ENCODE measurements at regions not wholly inside any gene's neighbourhood (a gene's known extent, or its start where the extent isn't known, plus 50 kb on each side); places are given as distances from the start of the nearest gene placed in this dataset.

GRCh38 chr1:54465351-54465811, 59.2 kb upstream of the SSBP3 start:
- Mint-ChIP-seq H3K4me1 (ENCODE audit: insufficient read depth, unreplicated experiment) (no peaks in the 10 kb centered on the region), H3K27me3 (ENCODE audit: insufficient read depth, unreplicated experiment) (no peaks in the 10 kb centered on the region), H3K27ac (ENCODE audit: low read depth, unreplicated experiment) (no peak overlapping the region), H3K4me3 (ENCODE audit: unreplicated experiment) (no peak overlapping the region), H3K9me3 (ENCODE audit: unreplicated experiment) (no peaks in the 10 kb centered on the region), H3K36me3 (ENCODE audit: insufficient read depth, unreplicated experiment) (peaks cover 5% of the 10 kb centered on the region)
- intact Hi-C loops (cut with micrococcal nuclease) = no loop called here
- BruUV-seq (replicated peaks) = no TSS peak
- ChIA-PET POLR2A (no interaction called here), CTCF (interaction anchor here (0.6 kb wide), 1 partner anchor 894 kb away, joined by 4 read pairs; no protein-coding TSS in a partner anchor)
- TF ChIP-seq, protein P1, sequence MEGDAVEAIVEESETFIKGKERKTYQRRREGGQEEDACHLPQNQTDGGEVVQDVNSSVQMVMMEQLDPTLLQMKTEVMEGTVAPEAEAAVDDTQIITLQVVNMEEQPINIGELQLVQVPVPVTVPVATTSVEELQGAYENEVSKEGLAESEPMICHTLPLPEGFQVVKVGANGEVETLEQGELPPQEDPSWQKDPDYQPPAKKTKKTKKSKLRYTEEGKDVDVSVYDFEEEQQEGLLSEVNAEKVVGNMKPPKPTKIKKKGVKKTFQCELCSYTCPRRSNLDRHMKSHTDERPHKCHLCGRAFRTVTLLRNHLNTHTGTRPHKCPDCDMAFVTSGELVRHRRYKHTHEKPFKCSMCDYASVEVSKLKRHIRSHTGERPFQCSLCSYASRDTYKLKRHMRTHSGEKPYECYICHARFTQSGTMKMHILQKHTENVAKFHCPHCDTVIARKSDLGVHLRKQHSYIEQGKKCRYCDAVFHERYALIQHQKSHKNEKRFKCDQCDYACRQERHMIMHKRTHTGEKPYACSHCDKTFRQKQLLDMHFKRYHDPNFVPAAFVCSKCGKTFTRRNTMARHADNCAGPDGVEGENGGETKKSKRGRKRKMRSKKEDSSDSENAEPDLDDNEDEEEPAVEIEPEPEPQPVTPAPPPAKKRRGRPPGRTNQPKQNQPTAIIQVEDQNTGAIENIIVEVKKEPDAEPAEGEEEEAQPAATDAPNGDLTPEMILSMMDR (IDR thresholded peaks at IDR 0.05; ENCODE audit: unreplicated experiment) = no peak
- DNase-seq (ENCODE audit: unreplicated experiment) = no peak

- CTCF ChIA-PET = no interaction called here
- Mint-ChIP-seq H3K36me3 (ENCODE audit: insufficient read depth, unreplicated experiment) (peaks cover 5% of the 10 kb centered on the region), H3K4me1 (ENCODE audit: insufficient read depth, unreplicated experiment) (no peaks in the 10 kb centered on the region)
Measured at GRCh38 chr1:54464477-54465146, 58.4 kb upstream of the SSBP3 start.

GRCh38 chr1:54464031-54464476, 57.9 kb upstream of the SSBP3 start:
- POLR2A ChIA-PET = no interaction called here
- peaks cover 5% of the 10 kb centered on the region for H3K36me3 Mint-ChIP-seq (ENCODE audit: insufficient read depth, unreplicated experiment)
- TF ChIP-seq, protein P1 (IDR thresholded peaks at IDR 0.05; ENCODE audit: unreplicated experiment) = no peak
- CTCF ChIA-PET = no interaction called here
- H3K27me3 Mint-ChIP-seq (ENCODE audit: insufficient read depth, unreplicated experiment) = no peaks in the 10 kb centered on the region
- H3K9me3 Mint-ChIP-seq (ENCODE audit: unreplicated experiment) = no peaks in the 10 kb centered on the region
- intact Hi-C loops (cut with micrococcal nuclease) = no loop called here
- H3K4me3 Mint-ChIP-seq (ENCODE audit: unreplicated experiment) = no peak overlapping the region
- no TSS peak for BruUV-seq (replicated peaks)
- no peak for DNase-seq (ENCODE audit: unreplicated experiment)
- H3K27ac Mint-ChIP-seq (ENCODE audit: low read depth, unreplicated experiment) = no peak overlapping the region
- H3K4me1 Mint-ChIP-seq (ENCODE audit: insufficient read depth, unreplicated experiment) = no peaks in the 10 kb centered on the region

More at GRCh38 chr1:54464477-54465146, 58.4 kb upstream of the SSBP3 start:
- Mint-ChIP-seq H3K9me3 (ENCODE audit: unreplicated experiment) (no peaks in the 10 kb centered on the region), H3K4me3 (ENCODE audit: unreplicated experiment) (no peak overlapping the region), H3K27ac (ENCODE audit: low read depth, unreplicated experiment) (no peak overlapping the region), H3K27me3 (ENCODE audit: insufficient read depth, unreplicated experiment) (no peaks in the 10 kb centered on the region)
- DNase-seq (ENCODE audit: unreplicated experiment) = no peak
- intact Hi-C loops (cut with micrococcal nuclease) = no loop called here
- TF ChIP-seq, protein P1 (IDR thresholded peaks at IDR 0.05; ENCODE audit: unreplicated experiment) = no peak
- POLR2A ChIA-PET = interaction anchor here (0.7 kb wide), 1 partner anchor 56 kb away, joined by 4 read pairs; no protein-coding TSS in a partner anchor
- BruUV-seq (replicated peaks) = no TSS peak

- CTCF ChIA-PET = interaction anchor here (0.7 kb wide), 1 partner anchor 391 kb away, joined by 3 read pairs; no protein-coding TSS in a partner anchor
- Mint-ChIP-seq H3K27ac (ENCODE audit: low read depth, unreplicated experiment) (no peak overlapping the region), H3K9me3 (ENCODE audit: unreplicated experiment) (no peaks in the 10 kb centered on the region), H3K36me3 (ENCODE audit: insufficient read depth, unreplicated experiment) (peaks cover 5% of the 10 kb centered on the region), H3K27me3 (ENCODE audit: insufficient read depth, unreplicated experiment) (no peaks in the 10 kb centered on the region), H3K4me1 (ENCODE audit: insufficient read depth, unreplicated experiment) (no peaks in the 10 kb centered on the region), H3K4me3 (ENCODE audit: unreplicated experiment) (no peak overlapping the region)
- intact Hi-C loops (cut with micrococcal nuclease) = no loop called here
- POLR2A ChIA-PET = no interaction called here
- TF ChIP-seq, protein P1 (IDR thresholded peaks at IDR 0.05; ENCODE audit: unreplicated experiment) = no peak
- BruUV-seq (replicated peaks) = no TSS peak
- DNase-seq (ENCODE audit: unreplicated experiment) = no peak
Measured at GRCh38 chr1:54463259-54464030, 57.3 kb upstream of the SSBP3 start.

Data from MCF 10A (cell line).